HEK293T (cell line): ENCODE measurements at regions not wholly inside any gene's neighbourhood (a gene's known extent, or its start where the extent isn't known, plus 50 kb on each side); places are given as distances from the start of the nearest gene placed in this dataset.

Experiments
- BHLHE40 ChIP-seq: fragments of 450-650 bp; IDR thresholded peaks from 2 replicates; pipeline ENCODE4 v1.6.1; 2016; ENCODE audit warnings: mild to moderate bottlenecking, moderate library complexity, borderline replicate concordance
- FOXM1 ChIP-seq: fragments of 450-650 bp; IDR thresholded peaks from 2 replicates; pipeline ENCODE4 v1.6.1; 2017; ENCODE audit warnings: mild to moderate bottlenecking, borderline replicate concordance
- SP1 ChIP-seq: fragments of 450-650 bp; IDR thresholded peaks from 2 replicates; pipeline ENCODE4 v1.6.1; 2017
- SUZ12 ChIP-seq: fragments of 450-650 bp; IDR thresholded peaks from 2 replicates; pipeline ENCODE4 v1.6.1; 2016; ENCODE audit warnings: mild to moderate bottlenecking
- TARDBP ChIP-seq: fragments of 450-650 bp; IDR thresholded peaks from 2 replicates; pipeline ENCODE4 v1.6.1; 2016
- ZNF384 ChIP-seq: fragments of 450-650 bp; IDR thresholded peaks from 2 replicates; pipeline ENCODE4 v1.6.1; 2016

GRCh38 chr2:42933824-42934254, 141.5 kb upstream of the HAAO start:
- TF ChIP-seq ZNF384: no peak
- TF ChIP-seq TARDBP: no peak
- TF ChIP-seq FOXM1: no peak
- TF ChIP-seq BHLHE40: no peak
- no peak for TF ChIP-seq SP1
- TF ChIP-seq SUZ12: no peak
